ENCODE measurements at regions not wholly inside any gene's neighbourhood (a gene's known extent, or its start where the extent isn't known, plus 50 kb on each side); places are given as distances from the start of the nearest gene placed in this dataset.

DNA sequence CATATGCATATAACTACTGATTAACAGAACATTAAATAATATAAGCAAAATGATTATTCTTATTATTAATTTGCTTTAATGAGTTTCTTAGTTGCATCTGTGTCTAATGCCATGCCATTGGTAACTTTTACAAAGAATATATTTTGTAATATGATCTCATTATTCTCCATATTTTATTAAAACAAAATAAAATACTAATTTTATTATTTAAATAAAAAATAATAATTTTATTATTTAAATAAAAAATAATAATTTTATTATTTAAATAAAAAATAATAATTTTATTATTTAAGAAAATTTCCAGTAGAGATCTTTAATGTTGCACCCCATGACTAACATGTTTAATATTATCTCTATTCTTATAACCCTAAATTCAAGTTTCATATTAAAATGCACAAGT, 771.1 kb downstream of the NR2F2 start:
- no peak for DNase-seq (ENCODE audit: extremely low read depth, insufficient read length)
- no peaks in the 10 kb centered on the region for H3K27me3 ChIP-seq (replicated peaks; ENCODE audit: control insufficient read depth, insufficient read depth, low read length)
- H3K4me3 ChIP-seq (replicated peaks; ENCODE audit: low read depth, low read length) = no peak overlapping the region
- no peaks in the 10 kb centered on the region for H3K36me3 ChIP-seq (ENCODE audit: control insufficient read depth, insufficient read depth, low read length)
- TF ChIP-seq, protein P1, sequence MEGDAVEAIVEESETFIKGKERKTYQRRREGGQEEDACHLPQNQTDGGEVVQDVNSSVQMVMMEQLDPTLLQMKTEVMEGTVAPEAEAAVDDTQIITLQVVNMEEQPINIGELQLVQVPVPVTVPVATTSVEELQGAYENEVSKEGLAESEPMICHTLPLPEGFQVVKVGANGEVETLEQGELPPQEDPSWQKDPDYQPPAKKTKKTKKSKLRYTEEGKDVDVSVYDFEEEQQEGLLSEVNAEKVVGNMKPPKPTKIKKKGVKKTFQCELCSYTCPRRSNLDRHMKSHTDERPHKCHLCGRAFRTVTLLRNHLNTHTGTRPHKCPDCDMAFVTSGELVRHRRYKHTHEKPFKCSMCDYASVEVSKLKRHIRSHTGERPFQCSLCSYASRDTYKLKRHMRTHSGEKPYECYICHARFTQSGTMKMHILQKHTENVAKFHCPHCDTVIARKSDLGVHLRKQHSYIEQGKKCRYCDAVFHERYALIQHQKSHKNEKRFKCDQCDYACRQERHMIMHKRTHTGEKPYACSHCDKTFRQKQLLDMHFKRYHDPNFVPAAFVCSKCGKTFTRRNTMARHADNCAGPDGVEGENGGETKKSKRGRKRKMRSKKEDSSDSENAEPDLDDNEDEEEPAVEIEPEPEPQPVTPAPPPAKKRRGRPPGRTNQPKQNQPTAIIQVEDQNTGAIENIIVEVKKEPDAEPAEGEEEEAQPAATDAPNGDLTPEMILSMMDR (IDR thresholded peaks at IDR 0.05; ENCODE audit: insufficient read depth, low read length, poor library complexity, severe bottlenecking) = no peak

- no peak overlapping the region for H3K4me3 ChIP-seq (replicated peaks; ENCODE audit: low read depth, low read length)
- no peaks in the 10 kb centered on the region for H3K36me3 ChIP-seq (ENCODE audit: control insufficient read depth, insufficient read depth, low read length)
- no peaks in the 10 kb centered on the region for H3K27me3 ChIP-seq (replicated peaks; ENCODE audit: control insufficient read depth, insufficient read depth, low read length)
- TF ChIP-seq, protein P1 (IDR thresholded peaks at IDR 0.05; ENCODE audit: insufficient read depth, low read length, poor library complexity, severe bottlenecking) = no peak
- no peak for DNase-seq (ENCODE audit: extremely low read depth, insufficient read length)
Measured at GRCh38 chr15:97114900-97115760, 784.6 kb downstream of the NR2F2 start.

GRCh38 chr15:97115761-97116070, 785.2 kb downstream of the NR2F2 start:
- Histone ChIP-seq H3K36me3 (ENCODE audit: control insufficient read depth, insufficient read depth, low read length) (no peaks in the 10 kb centered on the region), H3K27me3 (replicated peaks; ENCODE audit: control insufficient read depth, insufficient read depth, low read length) (no peaks in the 10 kb centered on the region), H3K4me3 (replicated peaks; ENCODE audit: low read depth, low read length) (no peak overlapping the region)
- no peak for DNase-seq (ENCODE audit: extremely low read depth, insufficient read length)
- TF ChIP-seq, protein P1 (IDR thresholded peaks at IDR 0.05; ENCODE audit: insufficient read depth, low read length, poor library complexity, severe bottlenecking) = no peak

GRCh38 chr15:97124790-97125189, 794.3 kb downstream of the NR2F2 start:
- Histone ChIP-seq H3K36me3 (ENCODE audit: control insufficient read depth, insufficient read depth, low read length) (no peaks in the 10 kb centered on the region), H3K4me3 (replicated peaks; ENCODE audit: low read depth, low read length) (no peak overlapping the region), H3K27me3 (replicated peaks; ENCODE audit: control insufficient read depth, insufficient read depth, low read length) (no peaks in the 10 kb centered on the region)
- TF ChIP-seq, protein P1 (IDR thresholded peaks at IDR 0.05; ENCODE audit: insufficient read depth, low read length, poor library complexity, severe bottlenecking) = no peak
- no peak for DNase-seq (ENCODE audit: extremely low read depth, insufficient read length)

DNA sequence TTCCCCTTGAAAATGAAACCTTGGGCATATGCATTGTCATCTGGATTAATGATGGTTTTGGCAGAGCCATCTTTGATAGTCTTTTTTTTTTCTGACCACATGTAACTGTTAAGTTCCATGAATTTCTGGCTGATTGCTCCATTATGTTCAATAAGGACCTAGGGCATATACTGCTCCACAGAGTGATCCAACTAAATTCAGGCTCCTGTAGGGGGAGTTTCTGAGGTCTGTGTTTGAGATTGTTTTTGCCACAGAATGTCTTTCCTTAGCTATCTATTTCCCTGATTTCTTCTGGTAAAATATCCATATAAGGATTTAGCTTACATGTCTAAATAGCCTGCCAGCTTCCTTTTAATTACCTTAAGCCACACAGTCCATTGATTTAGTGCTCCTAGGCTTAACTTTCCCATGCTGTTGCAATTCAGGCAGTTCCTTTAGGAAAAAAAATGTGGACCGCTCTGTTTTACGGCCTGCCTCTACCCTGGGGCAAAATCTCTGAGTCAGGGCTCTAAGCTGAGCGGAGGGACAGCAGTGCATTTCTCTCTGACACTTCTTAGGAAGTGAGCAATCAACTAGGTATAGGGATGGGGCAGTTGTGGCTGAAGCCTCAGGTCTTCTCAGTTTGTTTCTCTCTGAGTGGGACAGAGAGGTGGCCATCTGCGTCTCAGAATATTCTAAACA, 796.2 kb downstream of the NR2F2 start:
- TF ChIP-seq, protein P1 (IDR thresholded peaks at IDR 0.05; ENCODE audit: insufficient read depth, low read length, poor library complexity, severe bottlenecking) = no peak
- H3K27me3 ChIP-seq (replicated peaks; ENCODE audit: control insufficient read depth, insufficient read depth, low read length) = no peaks in the 10 kb centered on the region
- H3K36me3 ChIP-seq (ENCODE audit: control insufficient read depth, insufficient read depth, low read length) = no peaks in the 10 kb centered on the region
- no peak overlapping the region for H3K4me3 ChIP-seq (replicated peaks; ENCODE audit: low read depth, low read length)
- no peak for DNase-seq (ENCODE audit: extremely low read depth, insufficient read length)

Data from GM06990 (cell line).